HCT116 (cell line): ENCODE measurements at regions not wholly inside any gene's neighbourhood (a gene's known extent, or its start where the extent isn't known, plus 50 kb on each side); places are given as distances from the start of the nearest gene placed in this dataset.

Experiments
- ATAC-seq: fragments of 200-7000 bp; cut with Tn5 transposase; 2 replicates; pipeline ENCODE4 v1.9.1; 2020; ENCODE audit warnings: mild to moderate bottlenecking, moderate library complexity
- BruUV-seq: library from RNA; stranded (reverse); fragments of 400-500 nt; replicated peaks from 2 replicates; lab custom pipeline; 2021; lab: Mats Ljungman, UMichigan
- CTCF ChIA-PET: fragments of 300-600 bp; sonication (Branson Sonifier 250); formaldehyde crosslinking; loops from one replicate; lab custom pipeline; 2021; ENCODE audit warnings: antibody characterized with exemption; lab: Charles Lee
- POLR2A ChIA-PET: fragments of 300-600, 350-600 bp; sonication (Branson Sonifier 250); formaldehyde crosslinking; loops from one replicate; lab custom pipeline; 2021; ENCODE audit warnings: antibody characterized with exemption; lab: Charles Lee
- RAD21 ChIA-PET, 2 experiments: fragments of 300-600 bp; sonication (Branson Sonifier 250); formaldehyde crosslinking; loops; one replicate each; lab custom pipeline; 2023; ENCODE audit warnings: low total read pairs in 2 of 2; ENCODE audit not compliant: uncharacterized antibody in 2 of 2, unreplicated experiment in 2 of 2, low non-redundant PET in 1 of 2; lab: Charles Lee
- DNase-seq: peaks from one replicate; pipeline ENCODE4 v3.0.0-alpha.2; 2010; ENCODE audit warnings: low read depth, low spot score
- H2AFZ ChIP-seq: fragments of 200-600 bp; shearing (Covaris generic), sonication (generic); 2 replicates; pipeline ENCODE4 v1.6.1; 2017; ENCODE audit warnings: low read depth, mixed run types, mixed read lengths, antibody characterized with exemption, low read length; ENCODE audit not compliant: poor library complexity, severe bottlenecking
- H3K27ac ChIP-seq: 2 replicates; pipeline ENCODE4 v1.5.1; 2012; ENCODE audit warnings: low read depth, low read length
- H3K27me3 ChIP-seq: fragments of 200-600 bp; sonication (generic); 2 replicates; pipeline ENCODE4 v1.6.1; 2016; ENCODE audit warnings: mixed run types, low read length, mixed read lengths; ENCODE audit not compliant: insufficient read depth
- H3K36me3 ChIP-seq, 2 experiments: fragments of 200-500 bp in 1 of 2; fragments of 200-600 bp in 1 of 2; sonication (Bioruptor generic) in 1 of 2; sonication (generic) in 1 of 2; 2 replicates each; pipeline versions ENCODE4 v1.5.1 to v1.6.1; 2014 to 2016; ENCODE audit warnings: low read length in 2 of 2, inconsistent platforms in 1 of 2, mixed read lengths in 1 of 2, mixed run types in 1 of 2; ENCODE audit not compliant: insufficient read depth in 2 of 2, control insufficient read depth in 1 of 2
- H3K4me1 ChIP-seq, 2 experiments: fragments of 200-600 bp in 1 of 2; sonication (generic) in 1 of 2; 2 replicates each; pipeline versions ENCODE4 v1.5.1 to v1.6.1; 2012 to 2017; ENCODE audit warnings: low read length in 2 of 2, inconsistent platforms in 1 of 2, mild to moderate bottlenecking in 1 of 2, mixed read lengths in 1 of 2, mixed run types in 1 of 2, moderate library complexity in 1 of 2; ENCODE audit not compliant: insufficient read depth in 2 of 2, control insufficient read depth in 1 of 2
- H3K4me2 ChIP-seq: fragments of 200-600 bp; sonication (generic); 2 replicates; pipeline ENCODE4 v1.6.1; 2017; ENCODE audit warnings: mixed run types, low read length, mixed read lengths
- H3K4me3 ChIP-seq, 2 experiments: fragments of 200-600 bp in 1 of 2; sonication (generic) in 1 of 2; replicated peaks in 1 of 2; 2 replicates each; pipeline ENCODE4 v1.5.1; 2011 to 2016; ENCODE audit warnings: low read length in 2 of 2, control low read depth in 1 of 2, low read depth in 1 of 2, mild to moderate bottlenecking in 1 of 2, mixed read lengths in 1 of 2, mixed run types in 1 of 2
- H3K79me2 ChIP-seq: fragments of 200-600 bp; sonication (generic); 2 replicates; pipeline ENCODE4 v1.6.1; 2017; ENCODE audit warnings: mild to moderate bottlenecking, mixed run types, low read length, moderate library complexity, mixed read lengths; ENCODE audit not compliant: insufficient read depth
- H3K9ac ChIP-seq: fragments of 200-600 bp; sonication (generic); 2 replicates; pipeline ENCODE4 v1.6.1; 2016; ENCODE audit warnings: low read length, mixed read lengths
- H3K9me2 ChIP-seq: fragments of 200-600 bp; sonication (generic), shearing (Covaris generic); 2 replicates; pipeline ENCODE4 v1.6.1; 2017; ENCODE audit warnings: mixed run types, mild to moderate bottlenecking, moderate library complexity; ENCODE audit not compliant: insufficient read depth
- H3K9me3 ChIP-seq, 2 experiments: fragments of 200-500 bp in 1 of 2; fragments of 200-600 bp in 1 of 2; sonication (Bioruptor generic) in 1 of 2; sonication (generic) in 1 of 2; 2 replicates each; pipeline ENCODE4 v1.6.1; 2014 to 2017; ENCODE audit warnings: low read length in 2 of 2, mixed read lengths in 2 of 2, inconsistent platforms in 1 of 2, low read depth in 1 of 2, mild to moderate bottlenecking in 1 of 2, mixed run types in 1 of 2, moderate library complexity in 1 of 2; ENCODE audit not compliant: control insufficient read depth in 1 of 2, insufficient read depth in 1 of 2
- H4K20me1 ChIP-seq: fragments of 200-600 bp; sonication (generic), shearing (Covaris generic); 2 replicates; pipeline ENCODE4 v1.6.1; 2017; ENCODE audit warnings: mixed run types, mild to moderate bottlenecking, moderate library complexity; ENCODE audit not compliant: insufficient read depth
- CBX3 ChIP-seq: IDR thresholded peaks from 2 replicates; pipeline ENCODE4 v1.6.1; 2012; ENCODE audit warnings: low read depth
- CEBPB ChIP-seq: IDR thresholded peaks from 2 replicates; pipeline ENCODE4 v1.6.1; 2012; ENCODE audit warnings: low read depth
- EGR1 ChIP-seq: IDR thresholded peaks from 2 replicates; pipeline ENCODE4 v1.6.1; 2012; ENCODE audit warnings: low read depth
- ELF1 ChIP-seq: IDR thresholded peaks from 2 replicates; pipeline ENCODE4 v1.6.1; 2012; ENCODE audit warnings: low read depth, borderline replicate concordance
- EZH2 ChIP-seq: fragments of 200-600 bp; sonication (generic); IDR thresholded peaks from 2 replicates; pipeline ENCODE4 v1.6.1; 2017; ENCODE audit warnings: antibody characterized with exemption, mixed run types
- EZH2phosphoT487 ChIP-seq: fragments of 200-600 bp; IDR thresholded peaks from 2 replicates; pipeline ENCODE4 v1.6.1; 2018; ENCODE audit warnings: antibody characterized with exemption, borderline replicate concordance
- FOSL1 ChIP-seq: IDR thresholded peaks from 2 replicates; pipeline ENCODE4 v1.6.1; 2012; ENCODE audit warnings: low read depth
- JUND ChIP-seq: IDR thresholded peaks from 2 replicates; pipeline ENCODE4 v1.6.1; 2012
- POLR2AphosphoS5 ChIP-seq: IDR thresholded peaks from 2 replicates; pipeline ENCODE4 v1.6.1; 2011; ENCODE audit warnings: mild to moderate bottlenecking, low read depth, low read length, moderate library complexity
- SIN3A ChIP-seq: IDR thresholded peaks from 2 replicates; pipeline ENCODE4 v1.6.1; 2012; ENCODE audit warnings: low read depth
- YY1 ChIP-seq: IDR thresholded peaks from 2 replicates; pipeline ENCODE4 v1.6.1; 2011; ENCODE audit warnings: low read length, low read depth, moderate library complexity, mild to moderate bottlenecking; ENCODE audit not compliant: insufficient replicate concordance; ENCODE audit errors: extremely low read depth
- ZFX ChIP-seq: fragments of 450-650 bp; IDR thresholded peaks from 2 replicates; pipeline ENCODE4 v1.6.1; 2017
- ZNF274 ChIP-seq: fragments of 200-500 bp; sonication (Bioruptor generic); IDR thresholded peaks from 2 replicates; pipeline ENCODE4 v1.6.1; 2014; ENCODE audit warnings: mild to moderate bottlenecking, low read depth, low read length, inconsistent platforms
- intact Hi-C: fragments of 100-400 bp; cut with micrococcal nuclease; formaldehyde crosslinking; loops from 2 replicates; pipeline ENCODE4 v1.10.0; 2022
- TF ChIP-seq, protein P1 (sequence below): IDR thresholded peaks from 2 replicates; pipeline ENCODE4 v1.6.1; 2011; ENCODE audit warnings: mild to moderate bottlenecking, low read length, moderate library complexity; ENCODE audit not compliant: insufficient replicate concordance; ENCODE audit errors: extremely low read depth
- TF ChIP-seq, protein P2 (sequence below): IDR thresholded peaks from 2 replicates; pipeline ENCODE4 v1.6.1; 2012
- TF ChIP-seq, protein P3 (sequence below), 3 experiments: fragments of 200-600 bp in 1 of 3; sonication (generic) in 1 of 3; IDR thresholded peaks in 2 of 3; conservative IDR thresholded peaks in 1 of 3; 2 replicates each; pipeline ENCODE4 v1.5.1; 2012 to 2017; ENCODE audit warnings: low read depth in 2 of 3, low read length in 2 of 3, antibody characterized with exemption in 1 of 3, borderline replicate concordance in 1 of 3, control low read depth in 1 of 3, mild to moderate bottlenecking in 1 of 3, mixed read lengths in 1 of 3, mixed run types in 1 of 3, moderate library complexity in 1 of 3; ENCODE audit not compliant: insufficient read depth in 1 of 3

GRCh38 chr6:45813943-45814342 lies 201.7 kb downstream of the CLIC5 start:
- Histone ChIP-seq H3K36me3 (no peaks in the 10 kb centered on the region), H4K20me1 (no peaks in the 10 kb centered on the region), H3K9me3 (no peaks in the 10 kb centered on the region), H3K4me3 (no peak overlapping the region), H3K27me3 (no peaks in the 10 kb centered on the region), H3K9ac (no peak overlapping the region), H3K27ac (no peak overlapping the region), H2AFZ (no peak overlapping the region), H3K4me1 (no peaks in the 10 kb centered on the region), H3K4me2 (no peak overlapping the region), H3K79me2 (no peaks in the 10 kb centered on the region), H3K9me2 (no peaks in the 10 kb centered on the region)
- BruUV-seq = no TSS peak
- ChIA-PET RAD21 (no interaction called here), POLR2A (no interaction called here), CTCF (no interaction called here)
- DNase-seq = no peak
- intact Hi-C loops = no loop called here
- no peak for ATAC-seq
- TF ChIP-seq, protein P1, sequence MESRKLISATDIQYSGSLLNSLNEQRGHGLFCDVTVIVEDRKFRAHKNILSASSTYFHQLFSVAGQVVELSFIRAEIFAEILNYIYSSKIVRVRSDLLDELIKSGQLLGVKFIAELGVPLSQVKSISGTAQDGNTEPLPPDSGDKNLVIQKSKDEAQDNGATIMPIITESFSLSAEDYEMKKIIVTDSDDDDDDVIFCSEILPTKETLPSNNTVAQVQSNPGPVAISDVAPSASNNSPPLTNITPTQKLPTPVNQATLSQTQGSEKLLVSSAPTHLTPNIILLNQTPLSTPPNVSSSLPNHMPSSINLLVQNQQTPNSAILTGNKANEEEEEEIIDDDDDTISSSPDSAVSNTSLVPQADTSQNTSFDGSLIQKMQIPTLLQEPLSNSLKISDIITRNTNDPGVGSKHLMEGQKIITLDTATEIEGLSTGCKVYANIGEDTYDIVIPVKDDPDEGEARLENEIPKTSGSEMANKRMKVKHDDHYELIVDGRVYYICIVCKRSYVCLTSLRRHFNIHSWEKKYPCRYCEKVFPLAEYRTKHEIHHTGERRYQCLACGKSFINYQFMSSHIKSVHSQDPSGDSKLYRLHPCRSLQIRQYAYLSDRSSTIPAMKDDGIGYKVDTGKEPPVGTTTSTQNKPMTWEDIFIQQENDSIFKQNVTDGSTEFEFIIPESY = no peak
- no peak for TF ChIP-seq ELF1

DNA sequence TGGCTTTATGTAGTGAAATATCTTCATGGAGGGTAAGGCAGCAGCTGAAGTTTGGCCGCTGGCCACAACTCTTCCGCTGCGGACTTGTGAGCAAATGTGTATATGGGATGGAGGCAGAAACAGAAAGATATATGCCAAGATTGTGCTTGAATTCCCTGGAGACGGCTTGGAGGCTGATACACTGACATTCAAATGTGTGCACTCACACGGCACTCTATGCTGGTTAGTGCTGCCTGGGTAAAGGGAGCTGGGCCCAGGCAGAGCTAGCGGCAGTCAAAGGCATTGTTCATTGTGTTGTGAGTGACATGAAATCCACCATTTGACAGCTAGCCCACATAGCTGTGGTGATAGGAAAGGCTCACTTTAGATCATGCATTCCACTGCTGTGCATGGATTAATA lies 202.7 kb downstream of the CLIC5 start:
- intact Hi-C loops = no loop called here
- ChIA-PET POLR2A (no interaction called here), CTCF (no interaction called here), RAD21 (no interaction called here)
- Histone ChIP-seq H3K27me3 (no peaks in the 10 kb centered on the region), H4K20me1 (no peaks in the 10 kb centered on the region), H3K4me3 (no peak overlapping the region), H3K9me2 (no peaks in the 10 kb centered on the region), H3K27ac (no peak overlapping the region), H3K4me1 (no peaks in the 10 kb centered on the region), H3K79me2 (no peaks in the 10 kb centered on the region), H3K9me3 (no peaks in the 10 kb centered on the region), H3K36me3 (no peaks in the 10 kb centered on the region), H2AFZ (no peak overlapping the region), H3K4me2 (no peak overlapping the region), H3K9ac (no peak overlapping the region)
- BruUV-seq = no TSS peak
- TF ChIP-seq JUND (no peak), FOSL1 (no peak), YY1 (no peak), SIN3A (no peak), EGR1 (no peak), ELF1 (no peak), CBX3 (no peak), ZNF274 (no peak), EZH2 (no peak), CEBPB (no peak), POLR2AphosphoS5 (no peak), ZFX (no peak), EZH2phosphoT487 (no peak)
- TF ChIP-seq, protein P2, sequence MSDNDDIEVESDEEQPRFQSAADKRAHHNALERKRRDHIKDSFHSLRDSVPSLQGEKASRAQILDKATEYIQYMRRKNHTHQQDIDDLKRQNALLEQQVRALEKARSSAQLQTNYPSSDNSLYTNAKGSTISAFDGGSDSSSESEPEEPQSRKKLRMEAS = no peak
- TF ChIP-seq, protein P3, sequence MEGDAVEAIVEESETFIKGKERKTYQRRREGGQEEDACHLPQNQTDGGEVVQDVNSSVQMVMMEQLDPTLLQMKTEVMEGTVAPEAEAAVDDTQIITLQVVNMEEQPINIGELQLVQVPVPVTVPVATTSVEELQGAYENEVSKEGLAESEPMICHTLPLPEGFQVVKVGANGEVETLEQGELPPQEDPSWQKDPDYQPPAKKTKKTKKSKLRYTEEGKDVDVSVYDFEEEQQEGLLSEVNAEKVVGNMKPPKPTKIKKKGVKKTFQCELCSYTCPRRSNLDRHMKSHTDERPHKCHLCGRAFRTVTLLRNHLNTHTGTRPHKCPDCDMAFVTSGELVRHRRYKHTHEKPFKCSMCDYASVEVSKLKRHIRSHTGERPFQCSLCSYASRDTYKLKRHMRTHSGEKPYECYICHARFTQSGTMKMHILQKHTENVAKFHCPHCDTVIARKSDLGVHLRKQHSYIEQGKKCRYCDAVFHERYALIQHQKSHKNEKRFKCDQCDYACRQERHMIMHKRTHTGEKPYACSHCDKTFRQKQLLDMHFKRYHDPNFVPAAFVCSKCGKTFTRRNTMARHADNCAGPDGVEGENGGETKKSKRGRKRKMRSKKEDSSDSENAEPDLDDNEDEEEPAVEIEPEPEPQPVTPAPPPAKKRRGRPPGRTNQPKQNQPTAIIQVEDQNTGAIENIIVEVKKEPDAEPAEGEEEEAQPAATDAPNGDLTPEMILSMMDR (IDR thresholded peaks at IDR 0.05 in 2 of 3, conservative IDR thresholded peaks at IDR 0.05 in 1 of 3; ENCODE audit: borderline replicate concordance in 1 of 3, insufficient read depth in 1 of 3, low read depth in 2 of 3, low read length in 2 of 3) = no peak
- ATAC-seq = no peak
- no peak for DNase-seq
